MCF 10A (cell line): ENCODE measurements at regions not wholly inside any gene's neighbourhood (a gene's known extent, or its start where the extent isn't known, plus 50 kb on each side); places are given as distances from the start of the nearest gene placed in this dataset.

Experiments
- BruUV-seq: library from RNA; stranded (reverse); fragments of 400-500 nt; replicated peaks from 2 replicates; lab custom pipeline; 2021; lab: Mats Ljungman, UMichigan
- CTCF ChIA-PET: fragments of 300-600 bp; sonication (Branson Sonifier 250); formaldehyde crosslinking; extraction: SDS; loops from one replicate; lab custom pipeline; 2021; ENCODE audit warnings: antibody characterized with exemption, inconsistent platforms; lab: Yijun Ruan, JAX
- POLR2A ChIA-PET: fragments of 300-600, 350-650 bp; sonication (Branson Sonifier 250); formaldehyde crosslinking; extraction: SDS; loops from one replicate; lab custom pipeline; 2020; ENCODE audit warnings: antibody characterized with exemption, inconsistent platforms; lab: Yijun Ruan, JAX
- DNase-seq: peaks from one replicate; pipeline ENCODE4 v3.0.0-alpha.2; 2018; ENCODE audit not compliant: unreplicated experiment
- H3K27ac Mint-ChIP-seq: one replicate; pipeline ENCODE4 v1.8.0; 2022; ENCODE audit warnings: mild to moderate bottlenecking, low read depth, mixed read lengths; ENCODE audit not compliant: unreplicated experiment
- H3K27me3 Mint-ChIP-seq: one replicate; pipeline ENCODE4 v1.8.0; 2022; ENCODE audit warnings: mixed read lengths; ENCODE audit not compliant: insufficient read depth, unreplicated experiment
- H3K36me3 Mint-ChIP-seq: one replicate; pipeline ENCODE4 v1.8.0; 2022; ENCODE audit warnings: mild to moderate bottlenecking, moderate library complexity, mixed read lengths; ENCODE audit not compliant: insufficient read depth, unreplicated experiment
- H3K4me1 Mint-ChIP-seq: one replicate; pipeline ENCODE4 v1.8.0; 2022; ENCODE audit warnings: mixed read lengths; ENCODE audit not compliant: insufficient read depth, unreplicated experiment
- H3K4me3 Mint-ChIP-seq: one replicate; pipeline ENCODE4 v1.8.0; 2022; ENCODE audit warnings: mild to moderate bottlenecking, moderate library complexity, mixed read lengths; ENCODE audit not compliant: unreplicated experiment
- H3K9me3 Mint-ChIP-seq: one replicate; pipeline ENCODE4 v1.8.0; 2022; ENCODE audit warnings: mixed read lengths; ENCODE audit not compliant: unreplicated experiment
- intact Hi-C: fragments of 100-400 bp; cut with micrococcal nuclease; formaldehyde crosslinking; loops from 2 replicates; pipeline ENCODE4 v1.14.1; 2022
- TF ChIP-seq, protein P1 (sequence below): fragments of 200-600 bp; IDR thresholded peaks from one replicate; pipeline ENCODE4 v1.8.0; 2022; ENCODE audit warnings: antibody characterized with exemption, mild to moderate bottlenecking; ENCODE audit not compliant: unreplicated experiment

DNA sequence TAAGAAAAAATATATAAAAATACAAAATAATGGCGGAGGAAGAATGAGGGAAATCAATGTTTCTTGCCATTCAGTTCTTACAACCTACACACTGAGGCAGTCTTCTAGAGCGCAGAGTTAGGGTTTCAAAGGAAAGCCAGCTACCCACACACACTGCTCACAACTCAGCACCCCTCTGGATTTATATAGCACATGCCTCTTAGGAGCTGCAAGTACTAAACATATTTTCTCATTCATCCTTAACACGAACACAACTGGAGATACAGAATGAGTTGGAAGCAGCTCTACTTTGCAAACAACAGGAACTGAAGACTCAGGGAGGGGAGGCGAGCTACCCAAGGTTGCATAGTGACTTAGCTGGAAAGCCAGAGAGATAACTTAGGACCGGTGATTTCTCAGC lies 293.8 kb downstream of the CTTN start:
- ChIA-PET POLR2A (no interaction called here), CTCF (no interaction called here)
- DNase-seq = no peak
- Mint-ChIP-seq H3K36me3 (no peaks in the 10 kb centered on the region), H3K27me3 (no peaks in the 10 kb centered on the region), H3K9me3 (peaks cover 57% of the 10 kb centered on the region), H3K4me1 (no peaks in the 10 kb centered on the region), H3K4me3 (no peak overlapping the region), H3K27ac (no peak overlapping the region)
- TF ChIP-seq, protein P1, sequence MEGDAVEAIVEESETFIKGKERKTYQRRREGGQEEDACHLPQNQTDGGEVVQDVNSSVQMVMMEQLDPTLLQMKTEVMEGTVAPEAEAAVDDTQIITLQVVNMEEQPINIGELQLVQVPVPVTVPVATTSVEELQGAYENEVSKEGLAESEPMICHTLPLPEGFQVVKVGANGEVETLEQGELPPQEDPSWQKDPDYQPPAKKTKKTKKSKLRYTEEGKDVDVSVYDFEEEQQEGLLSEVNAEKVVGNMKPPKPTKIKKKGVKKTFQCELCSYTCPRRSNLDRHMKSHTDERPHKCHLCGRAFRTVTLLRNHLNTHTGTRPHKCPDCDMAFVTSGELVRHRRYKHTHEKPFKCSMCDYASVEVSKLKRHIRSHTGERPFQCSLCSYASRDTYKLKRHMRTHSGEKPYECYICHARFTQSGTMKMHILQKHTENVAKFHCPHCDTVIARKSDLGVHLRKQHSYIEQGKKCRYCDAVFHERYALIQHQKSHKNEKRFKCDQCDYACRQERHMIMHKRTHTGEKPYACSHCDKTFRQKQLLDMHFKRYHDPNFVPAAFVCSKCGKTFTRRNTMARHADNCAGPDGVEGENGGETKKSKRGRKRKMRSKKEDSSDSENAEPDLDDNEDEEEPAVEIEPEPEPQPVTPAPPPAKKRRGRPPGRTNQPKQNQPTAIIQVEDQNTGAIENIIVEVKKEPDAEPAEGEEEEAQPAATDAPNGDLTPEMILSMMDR = no peak
- intact Hi-C loops = no loop called here
- BruUV-seq = no TSS peak

DNA sequence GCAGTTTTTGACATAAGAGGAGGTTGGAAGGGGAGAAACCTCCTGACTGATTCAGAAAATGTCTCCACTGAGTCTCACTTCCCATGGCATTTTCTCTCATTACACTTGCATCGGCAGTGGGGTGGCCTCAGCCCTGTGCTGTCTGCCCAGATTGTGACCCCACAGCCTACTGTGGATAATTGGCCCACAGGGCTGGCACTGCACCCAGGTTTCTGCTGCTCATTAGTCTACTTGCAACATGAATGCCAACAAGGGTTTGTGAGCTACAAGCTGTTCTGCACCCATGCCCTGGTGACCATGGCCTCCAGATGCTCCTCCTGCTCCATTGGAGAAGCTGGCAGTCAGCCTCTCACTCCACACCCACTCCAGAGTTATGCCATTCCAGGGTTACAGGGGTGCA lies 296.0 kb downstream of the CTTN start:
- H3K9me3 Mint-ChIP-seq = peaks cover 51% of the 10 kb centered on the region
- DNase-seq = no peak
- no peaks in the 10 kb centered on the region for H3K36me3 Mint-ChIP-seq
- H3K27me3 Mint-ChIP-seq = no peaks in the 10 kb centered on the region
- no peak overlapping the region for H3K4me3 Mint-ChIP-seq
- intact Hi-C loops = no loop called here
- POLR2A ChIA-PET = no interaction called here
- BruUV-seq = no TSS peak
- no peaks in the 10 kb centered on the region for H3K4me1 Mint-ChIP-seq
- TF ChIP-seq, protein P1 = no peak
- no peak overlapping the region for H3K27ac Mint-ChIP-seq
- CTCF ChIA-PET = no interaction called here

DNA sequence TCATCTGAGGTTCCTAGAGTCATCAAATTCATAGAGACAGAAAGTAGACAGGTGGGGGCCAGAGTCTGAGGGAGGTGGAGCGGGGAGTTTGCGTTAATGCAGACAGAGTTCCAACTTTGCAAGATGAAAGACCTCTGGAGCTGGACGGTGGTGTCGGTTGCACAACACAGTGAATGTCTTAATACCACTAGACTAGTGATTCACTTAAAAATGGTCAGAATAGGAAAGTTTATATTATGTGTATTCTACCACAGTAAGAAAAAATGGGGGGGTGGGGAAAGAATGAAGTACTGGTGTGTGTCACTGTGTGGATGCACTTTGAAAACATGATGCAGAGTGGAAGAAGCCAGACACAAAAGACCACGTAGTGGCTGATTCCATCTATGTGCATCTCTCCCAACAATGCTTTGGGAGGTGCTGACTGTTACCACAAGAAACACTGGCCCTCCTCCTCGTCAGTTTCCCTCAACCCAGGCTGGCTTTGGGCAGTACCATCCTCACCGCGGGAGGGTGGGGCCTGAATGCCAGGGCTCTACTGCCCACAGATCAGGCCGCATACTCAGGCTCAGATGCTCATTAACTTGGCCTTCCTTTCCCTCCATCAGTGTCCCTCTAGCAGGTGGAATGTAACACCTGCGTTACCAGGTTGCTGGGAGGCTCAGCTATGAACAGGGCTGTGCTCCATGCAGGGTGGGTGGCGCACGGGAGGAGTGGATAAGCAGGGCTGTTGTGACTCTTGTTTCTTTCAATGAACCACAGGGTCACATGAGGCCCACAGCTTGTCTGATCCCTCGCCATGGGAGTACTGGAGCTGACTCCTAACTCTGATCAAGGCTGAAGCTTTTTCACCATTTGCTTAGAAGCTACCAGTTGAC lies 297.0 kb downstream of the CTTN start:
- ChIA-PET POLR2A (no interaction called here), CTCF (no interaction called here)
- no peaks in the 10 kb centered on the region for H3K27me3 Mint-ChIP-seq
- peaks cover 49% of the 10 kb centered on the region for H3K9me3 Mint-ChIP-seq
- H3K36me3 Mint-ChIP-seq = no peaks in the 10 kb centered on the region
- TF ChIP-seq, protein P1 = no peak
- H3K27ac Mint-ChIP-seq = no peak overlapping the region
- no TSS peak for BruUV-seq
- no peak overlapping the region for H3K4me3 Mint-ChIP-seq
- DNase-seq = no peak
- no peaks in the 10 kb centered on the region for H3K4me1 Mint-ChIP-seq
- intact Hi-C loops = no loop called here

DNA sequence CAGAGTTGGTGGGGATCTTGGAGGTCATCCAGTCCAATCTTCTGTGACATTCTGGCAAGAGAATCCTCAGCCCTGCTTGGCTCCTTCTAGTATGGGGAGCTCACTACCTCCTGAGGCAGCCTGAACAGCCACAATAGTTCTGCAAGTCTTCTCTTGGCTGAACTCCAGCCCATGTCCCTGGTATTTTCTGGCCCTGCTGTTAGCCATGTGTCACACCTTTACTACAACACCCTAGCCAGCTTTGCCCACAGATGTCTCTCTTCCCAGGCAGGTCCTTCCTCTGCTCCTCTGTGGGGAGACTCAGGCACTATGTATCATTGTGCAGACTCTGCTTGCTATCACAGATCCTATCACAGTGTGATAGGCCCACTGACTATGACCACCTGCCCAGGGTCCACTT lies 297.7 kb downstream of the CTTN start:
- H3K36me3 Mint-ChIP-seq = no peaks in the 10 kb centered on the region
- no peak overlapping the region for H3K4me3 Mint-ChIP-seq
- no peak overlapping the region for H3K27ac Mint-ChIP-seq
- BruUV-seq = no TSS peak
- no peaks in the 10 kb centered on the region for H3K27me3 Mint-ChIP-seq
- no peak for DNase-seq
- CTCF ChIA-PET = no interaction called here
- intact Hi-C loops = no loop called here
- no peaks in the 10 kb centered on the region for H3K4me1 Mint-ChIP-seq
- POLR2A ChIA-PET = no interaction called here
- TF ChIP-seq, protein P1 = no peak
- H3K9me3 Mint-ChIP-seq = peaks cover 51% of the 10 kb centered on the region
